IMR-90 (cell line): ENCODE measurements at regions not wholly inside any gene's neighbourhood (a gene's known extent, or its start where the extent isn't known, plus 50 kb on each side); places are given as distances from the start of the nearest gene placed in this dataset.

Source experiments
- MAFK ChIP-seq: IDR thresholded peaks from 2 replicates; pipeline ENCODE4 v1.6.1; 2012; ENCODE audit warnings: low read depth, low read length, improper control_type of control experiment
- POLR2A ChIP-seq: IDR thresholded peaks from 2 replicates; pipeline ENCODE4 v1.6.1; 2012; ENCODE audit warnings: mild to moderate bottlenecking, low read depth, low read length

DNA sequence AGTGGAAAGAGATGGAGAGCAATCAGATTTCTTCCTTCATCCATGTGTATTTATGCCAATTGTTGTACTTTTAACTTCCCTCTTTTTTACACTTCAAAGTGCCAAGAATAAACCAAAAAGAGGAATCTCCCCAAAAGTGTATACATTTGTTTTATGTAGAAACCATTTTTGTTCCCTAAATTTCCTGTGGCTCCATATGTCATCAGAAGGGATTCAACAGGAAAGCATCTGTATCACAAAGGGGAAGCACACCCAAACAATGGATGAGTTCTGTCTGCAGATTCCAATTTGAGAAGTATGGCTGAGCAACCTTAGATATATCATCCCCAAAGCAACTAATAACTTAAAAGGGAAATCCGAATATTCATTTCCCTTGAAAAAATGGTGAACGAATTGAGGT lies 275.0 kb downstream of the MREG start:
- no peak for TF ChIP-seq MAFK
- no peak for TF ChIP-seq POLR2A
